Right hindlimb (tissue), 1 donor: ENCODE measurements at regions not wholly inside any gene's neighbourhood (a gene's known extent, or its start where the extent isn't known, plus 50 kb on each side); places are given as distances from the start of the nearest gene placed in this dataset.
"Not testable (repeated sequence)": the region's sequence is repeated elsewhere in the genome, so short reads cannot be mapped to it uniquely, and the experiment has no call there.

Source experiments
- DNase-seq: peaks from one replicate; pipeline ENCODE4 v3.0.0-alpha.2; 2018

DNA sequence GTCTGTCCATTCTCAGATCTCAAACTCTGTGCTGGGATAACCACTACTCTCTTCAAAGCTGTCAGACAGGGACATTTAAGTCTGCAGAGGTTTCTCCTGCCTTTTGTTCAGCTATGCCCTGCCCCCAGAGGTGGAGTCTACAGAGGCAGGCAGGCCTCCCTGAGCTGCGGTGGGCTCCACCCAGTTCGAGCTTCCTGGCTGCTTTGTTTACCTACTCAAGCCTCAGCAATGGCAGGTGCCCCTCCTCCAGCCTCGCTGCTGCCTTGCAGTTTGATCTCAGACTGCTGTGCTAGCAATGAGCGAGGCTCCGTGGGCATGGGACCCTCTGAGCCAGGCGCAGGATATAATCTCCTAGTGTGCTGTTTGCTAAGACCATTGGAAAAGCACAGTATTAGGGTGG, 53.1 kb upstream of the HUNK start:
- DNase-seq, result not testable (repeated sequence)

DNA sequence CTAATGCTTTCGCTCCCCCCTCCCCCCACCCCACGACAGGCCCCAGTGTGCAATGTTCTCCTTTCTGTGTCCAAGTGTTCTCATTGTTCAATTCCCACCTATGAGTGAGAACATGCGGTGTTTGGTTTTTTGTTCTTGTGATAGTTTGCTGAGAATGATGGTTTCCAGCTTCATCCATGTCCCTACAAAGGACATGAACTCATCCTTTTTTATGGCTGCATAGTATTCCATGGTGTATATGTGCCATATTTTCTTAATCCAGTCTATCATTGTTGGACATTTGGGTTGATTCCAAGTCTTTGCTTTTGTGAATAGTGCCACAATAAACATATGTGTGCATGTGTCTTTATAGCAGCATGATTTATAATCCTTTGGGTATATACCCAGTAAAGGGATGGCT, 58.5 kb upstream of the HUNK start:
- DNase-seq, result not testable (repeated sequence)

DNA sequence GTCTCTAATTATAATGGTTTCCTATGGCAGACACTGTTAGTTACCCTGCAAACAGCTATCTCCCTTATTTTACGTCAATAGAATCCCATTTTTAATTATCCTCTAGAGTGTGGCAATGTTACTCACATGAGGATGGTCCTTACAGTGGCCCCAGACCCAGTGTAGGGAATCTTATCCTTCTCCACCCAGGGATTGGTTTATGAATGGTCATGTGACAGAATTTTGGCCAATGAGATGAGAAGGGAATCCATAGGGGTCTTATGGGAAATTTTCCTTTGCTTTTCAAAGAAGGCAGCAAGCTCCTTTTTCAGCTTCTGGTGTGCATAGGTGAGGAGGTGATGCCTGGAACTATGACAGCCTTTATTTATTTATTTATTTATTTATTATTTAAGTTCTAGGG, 59.0 kb upstream of the HUNK start:
- no peak for DNase-seq

DNA sequence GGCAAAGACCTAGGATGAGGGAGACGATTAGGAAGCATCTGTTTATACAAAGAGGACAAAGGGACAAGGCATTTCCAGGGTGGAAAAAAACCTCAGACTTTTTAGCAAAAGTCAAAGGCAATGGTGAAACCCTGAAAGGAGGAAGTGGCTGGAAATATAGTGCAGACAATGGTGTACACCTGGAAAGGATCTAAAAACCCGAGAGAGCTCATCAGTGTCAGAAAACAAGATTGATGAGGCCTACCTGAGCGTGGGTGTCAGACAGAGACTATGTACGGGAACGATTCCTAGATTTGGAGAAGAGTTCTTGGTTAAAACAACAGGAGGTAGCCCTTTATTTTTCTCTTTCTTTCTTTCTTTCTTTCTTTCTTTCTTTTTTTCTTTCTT, 68.8 kb upstream of the HUNK start:
- no peak for DNase-seq

DNA sequence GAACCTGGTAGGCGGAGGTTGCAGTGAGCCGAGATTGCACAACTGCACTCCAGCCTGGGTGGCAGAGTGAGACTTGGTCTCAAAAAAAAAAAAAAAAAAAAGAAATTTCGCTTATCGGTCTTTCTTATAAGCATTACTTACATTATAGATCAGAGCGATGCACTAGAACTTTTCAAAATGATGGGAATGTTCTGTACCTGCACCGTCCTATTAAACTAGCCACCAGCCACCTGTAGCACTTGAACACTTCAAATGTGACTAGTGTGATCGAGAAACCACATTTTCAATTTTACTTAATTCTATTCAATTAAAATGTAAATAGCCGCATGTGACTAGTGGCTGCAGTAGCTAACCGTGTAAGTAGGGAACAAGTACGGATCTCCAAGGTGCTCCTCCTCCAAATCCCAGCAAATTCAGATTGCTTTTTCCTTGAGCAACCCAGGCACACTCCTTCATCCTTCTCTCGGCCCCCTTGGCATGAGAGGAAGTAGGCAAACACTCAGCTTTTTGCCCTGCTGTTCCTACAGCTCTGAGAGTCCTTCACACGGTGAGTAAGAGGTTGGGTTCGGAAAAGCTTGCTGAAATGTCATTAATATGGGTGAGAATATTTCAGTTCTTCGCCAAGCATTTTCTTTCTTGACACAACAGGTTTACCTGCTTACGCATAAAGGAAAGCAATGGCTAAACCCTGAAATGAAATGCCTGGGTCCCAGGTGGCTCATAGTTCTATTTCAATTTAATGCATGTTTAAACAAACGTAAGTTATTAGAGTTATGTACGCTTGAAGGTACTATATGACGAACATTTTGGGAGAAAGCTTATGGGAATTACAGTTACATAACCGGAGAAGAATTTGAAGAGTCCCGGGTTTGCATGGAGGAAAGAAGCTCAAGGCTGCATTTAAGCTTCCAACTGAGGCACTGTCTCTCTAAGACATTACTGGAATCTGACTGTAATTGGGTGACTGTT, 69.5 kb upstream of the HUNK start:
- DNase-seq, result no peak

DNA sequence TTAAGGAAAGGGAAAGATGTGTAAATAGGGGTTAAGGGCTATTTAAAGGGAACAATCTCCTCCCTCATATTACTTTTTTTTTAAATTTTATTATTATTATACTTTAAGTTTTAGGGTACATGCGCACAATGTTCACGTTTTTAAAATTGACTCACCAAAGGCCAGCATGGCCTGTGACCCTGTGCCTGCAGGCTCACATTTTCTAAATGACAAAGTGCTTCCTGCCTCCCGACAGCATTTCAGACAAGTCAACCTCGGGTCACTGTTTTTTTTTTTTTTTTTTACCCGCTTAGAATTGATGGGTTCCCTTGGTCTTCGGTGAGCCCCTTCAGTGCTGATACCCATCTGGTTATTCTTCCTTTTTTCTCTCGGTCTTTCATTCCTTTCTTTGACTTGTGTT, 70.4 kb upstream of the SCAF4 start:
- DNase-seq, result no peak

DNA sequence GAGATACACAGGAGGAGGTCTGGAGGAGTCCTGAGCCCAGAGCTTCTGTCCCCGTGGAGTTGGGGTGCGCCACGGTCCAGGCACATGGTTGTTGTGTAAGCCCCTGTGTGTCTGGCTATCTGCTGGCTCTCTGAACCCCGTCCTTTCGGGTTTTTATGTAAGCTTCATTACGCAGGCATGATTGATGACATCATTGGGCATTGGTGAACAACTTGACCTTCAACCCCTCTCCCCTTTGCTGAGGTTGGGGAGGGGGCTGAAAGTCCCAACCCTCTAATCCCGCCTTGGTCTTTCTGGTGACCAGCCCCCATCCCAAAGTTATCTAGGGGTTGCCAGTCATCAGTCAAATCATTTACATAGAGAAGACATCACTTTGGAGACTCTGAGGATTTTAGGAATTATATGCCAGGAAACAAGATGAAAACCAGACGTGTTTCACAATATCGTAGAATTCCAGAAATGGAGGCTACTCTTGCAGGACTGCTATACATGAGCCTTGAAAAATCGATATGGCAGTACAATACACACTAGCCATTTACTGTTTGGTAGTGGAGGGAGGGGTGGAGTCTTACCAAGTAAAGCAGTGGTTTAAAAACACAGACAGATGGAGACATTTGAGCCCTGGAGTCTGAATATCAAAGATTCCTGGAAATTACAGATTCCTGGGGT, 69.8 kb upstream of the SCAF4 start:
- no peak for DNase-seq

DNA sequence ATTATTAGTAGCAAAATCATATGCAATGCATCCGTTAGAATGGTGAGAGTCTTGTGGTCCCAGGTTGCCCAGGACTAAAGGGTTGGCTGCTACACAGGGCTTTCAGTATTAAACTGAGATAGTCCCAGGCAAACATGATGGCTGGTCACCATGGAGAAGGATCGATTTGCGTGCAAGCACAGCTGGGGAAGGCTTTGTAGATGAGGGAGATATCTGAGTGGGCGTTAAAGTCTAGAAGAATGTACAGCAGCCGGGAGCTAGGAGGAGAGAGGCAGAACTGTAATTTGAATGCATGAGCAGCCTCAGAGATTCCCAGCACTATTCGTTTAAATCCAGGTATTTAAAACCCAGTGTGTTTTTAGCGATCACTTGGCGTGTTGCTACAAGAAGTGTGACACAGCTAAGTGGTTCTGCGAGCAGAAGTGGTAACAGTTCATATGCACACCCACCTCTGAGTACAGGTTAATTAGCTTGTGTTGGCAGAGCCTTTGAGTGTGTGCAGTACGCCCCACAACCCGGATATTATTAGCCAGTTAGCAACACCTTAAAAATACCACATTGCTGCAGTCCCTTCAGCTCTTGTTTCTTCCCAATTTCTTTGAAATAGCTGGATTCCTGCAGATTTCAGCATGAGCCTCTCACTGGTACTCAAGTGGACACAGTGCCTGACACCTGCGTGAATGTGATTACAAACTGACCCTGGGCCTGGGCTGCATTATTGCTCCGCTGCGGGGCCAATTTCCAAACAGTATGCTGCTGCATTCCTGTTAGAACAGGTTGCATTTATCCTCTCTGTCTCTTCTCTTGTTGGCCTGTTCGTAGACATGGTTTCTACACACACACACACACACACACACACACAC, 67.2 kb upstream of the SCAF4 start:
- peak; percentile 27 for DNase-seq

DNA sequence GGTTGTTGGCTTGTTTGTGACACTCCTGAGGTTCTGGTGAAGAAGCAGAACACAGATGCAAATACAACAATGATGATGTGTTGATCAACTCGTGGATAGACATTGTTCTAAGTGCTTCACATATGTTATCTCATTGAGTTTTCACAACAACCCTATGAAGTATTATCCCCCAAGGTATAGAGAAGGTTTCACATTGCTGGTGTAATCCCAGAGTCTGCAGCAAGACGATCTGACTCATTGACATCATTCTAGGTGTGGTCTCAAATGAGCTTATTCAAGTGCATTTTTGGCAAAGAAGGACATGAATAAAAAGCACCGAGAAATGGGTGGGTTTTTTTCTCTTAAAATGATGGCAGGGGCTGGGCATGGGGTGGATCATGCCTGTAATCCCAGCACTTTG, 64.1 kb upstream of the SCAF4 start:
- DNase-seq, result no peak

DNA sequence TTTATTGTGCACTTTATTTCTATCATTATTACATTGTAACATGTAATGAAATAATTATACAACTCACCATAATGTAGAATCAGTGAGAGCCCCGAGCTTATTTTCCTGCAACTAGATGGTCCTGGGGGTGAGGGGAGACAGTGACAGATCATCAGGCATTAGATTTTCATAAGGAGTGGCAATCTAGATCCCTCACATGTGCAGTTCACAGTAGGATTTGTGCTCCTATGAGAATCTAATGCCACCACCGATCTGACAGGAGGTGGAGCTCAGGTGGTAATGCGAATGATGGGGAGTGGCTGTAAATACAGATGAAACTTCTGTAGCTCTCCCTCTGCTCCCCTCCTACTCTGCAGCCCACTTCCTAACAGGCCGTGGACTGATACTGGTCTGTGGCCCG, 58.5 kb upstream of the SCAF4 start:
- not testable (repeated sequence) for DNase-seq

DNA sequence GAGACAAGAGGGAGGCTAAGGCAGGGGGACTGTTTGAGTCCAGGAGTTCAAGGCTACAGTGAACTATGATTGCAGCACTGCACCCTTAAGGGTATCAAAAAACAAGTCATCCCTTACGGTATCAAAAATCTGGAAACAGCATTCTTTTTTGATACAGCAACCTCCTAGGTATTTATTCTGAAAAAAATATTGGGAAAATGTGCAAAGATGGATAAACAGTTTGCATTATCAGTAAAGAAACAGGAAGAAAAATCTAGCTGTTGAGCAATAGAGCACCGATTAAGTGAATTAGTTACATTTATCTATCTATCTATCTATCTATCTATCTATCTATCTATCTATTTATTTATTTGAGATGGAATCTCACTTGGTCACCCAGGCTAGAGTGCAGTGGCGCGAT, 56.7 kb upstream of the SCAF4 start:
- no peak for DNase-seq

DNA sequence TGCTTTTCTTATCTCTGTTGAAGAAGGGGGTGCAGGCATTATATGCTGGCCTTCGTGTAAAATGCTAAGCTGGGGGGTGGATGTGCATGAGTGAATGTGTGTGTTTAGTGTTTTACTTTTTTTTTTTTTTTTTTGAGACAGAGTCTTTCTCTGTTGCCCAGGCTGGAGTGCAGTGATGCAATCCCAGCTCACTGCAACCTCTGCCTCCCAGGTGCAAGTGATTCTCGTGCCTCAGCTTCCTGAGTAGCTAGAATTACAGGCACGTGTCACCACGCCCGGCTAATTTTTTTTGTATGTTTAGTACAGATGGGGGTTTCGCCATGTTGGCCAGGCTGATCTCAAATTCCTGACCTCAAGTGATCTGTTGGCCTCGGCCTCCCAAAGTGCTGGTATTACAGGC, 55.8 kb upstream of the SCAF4 start:
- not testable (repeated sequence) for DNase-seq

DNA sequence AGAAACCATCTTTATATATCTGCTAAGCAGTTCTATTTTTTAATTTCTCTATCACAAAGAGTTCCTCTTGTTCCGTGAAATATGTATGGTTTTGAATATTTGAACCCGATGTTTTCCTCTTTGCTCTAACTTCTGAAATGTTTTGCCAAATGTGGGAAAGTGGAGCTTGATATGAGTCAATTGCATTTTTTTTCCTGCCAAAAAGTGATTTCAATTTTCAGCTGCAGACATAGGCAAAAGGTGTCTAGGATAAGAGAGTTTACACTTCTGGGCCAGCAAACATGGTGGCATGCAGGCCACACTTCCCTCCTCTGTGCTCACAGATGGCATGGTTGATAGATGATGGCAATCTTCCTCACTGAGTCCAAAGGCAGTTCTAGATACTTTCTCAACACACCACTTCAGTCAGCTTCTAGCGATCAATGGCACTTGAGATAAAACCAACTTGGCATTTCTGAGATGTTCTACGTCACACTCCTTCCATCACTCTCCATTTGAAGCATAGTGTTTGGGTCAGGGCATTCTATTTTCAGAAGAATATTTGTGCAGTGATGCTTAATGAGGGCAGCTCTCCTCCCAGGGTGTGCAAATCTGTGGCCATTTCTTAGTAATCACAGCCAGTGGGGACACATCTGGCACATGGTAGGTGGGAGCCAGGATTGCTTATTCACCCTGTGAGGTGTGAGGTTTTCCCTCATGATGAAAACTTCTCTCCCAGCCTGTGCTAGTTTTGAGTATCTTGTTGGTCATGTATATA, 54.4 kb upstream of the SCAF4 start:
- no peak for DNase-seq

DNA sequence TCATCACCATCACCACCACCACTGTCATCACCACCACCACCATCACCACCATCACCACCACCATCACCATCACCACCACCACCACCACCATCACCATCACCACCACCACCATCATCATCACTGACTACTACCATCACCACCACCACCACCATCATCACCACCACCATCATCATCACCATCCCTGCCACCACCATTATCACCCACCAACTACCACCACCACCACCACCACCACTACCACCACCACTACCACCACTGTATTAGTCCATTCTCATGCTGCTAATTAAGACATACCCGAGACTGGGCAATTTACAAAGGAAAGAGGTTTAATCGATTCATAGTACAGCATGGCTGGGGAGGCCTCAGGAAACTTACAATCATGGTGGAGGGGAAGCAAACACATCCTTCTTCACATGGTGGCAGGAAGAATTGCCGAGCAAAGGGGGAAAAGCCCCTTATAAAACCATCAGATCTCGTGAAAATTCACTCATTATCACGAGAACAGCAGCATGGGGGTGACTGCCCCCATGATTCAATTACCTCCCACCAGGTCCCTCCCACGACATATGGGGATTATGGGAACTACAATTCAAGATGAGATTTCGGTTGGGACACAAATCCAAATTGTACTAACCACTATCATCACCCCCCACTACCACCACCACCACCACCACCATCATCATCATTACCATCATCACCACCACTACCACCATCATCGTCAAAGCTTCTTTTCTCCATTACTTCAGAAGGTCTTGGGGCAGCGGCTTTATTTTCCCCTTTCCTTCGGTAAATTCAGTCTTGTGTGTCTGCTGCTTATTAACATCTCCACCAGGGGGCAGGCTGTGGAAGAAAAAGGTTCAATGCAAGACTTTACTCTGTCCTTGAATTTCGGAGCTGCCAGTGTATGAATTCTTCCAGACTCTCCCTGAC, 53.6 kb upstream of the SCAF4 start:
- DNase-seq, result peak; percentile 83

DNA sequence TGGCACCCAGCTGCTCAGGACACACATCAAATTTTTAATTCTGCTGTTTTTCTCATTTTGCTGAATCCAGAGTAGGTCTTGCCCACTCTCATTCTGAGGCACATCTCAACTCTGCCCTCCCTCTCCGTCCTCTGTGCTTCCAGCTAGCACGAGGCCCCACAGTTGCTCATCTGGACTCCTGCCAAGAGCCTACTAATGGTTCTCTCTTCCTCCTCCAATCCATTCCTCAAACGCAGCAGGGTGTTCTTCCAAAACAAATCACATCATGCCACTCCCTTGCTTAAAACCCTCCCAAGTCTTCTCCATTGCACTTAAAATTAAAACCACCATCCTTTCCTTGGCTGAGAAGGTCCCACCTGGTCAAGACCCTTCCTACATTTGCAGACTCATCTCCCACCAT, 49.8 kb upstream of the SCAF4 start:
- peak; percentile 50 for DNase-seq
